ENCODE measurements at regions not wholly inside any gene's neighbourhood (a gene's known extent, or its start where the extent isn't known, plus 50 kb on each side); places are given as distances from the start of the nearest gene placed in this dataset.

DNA sequence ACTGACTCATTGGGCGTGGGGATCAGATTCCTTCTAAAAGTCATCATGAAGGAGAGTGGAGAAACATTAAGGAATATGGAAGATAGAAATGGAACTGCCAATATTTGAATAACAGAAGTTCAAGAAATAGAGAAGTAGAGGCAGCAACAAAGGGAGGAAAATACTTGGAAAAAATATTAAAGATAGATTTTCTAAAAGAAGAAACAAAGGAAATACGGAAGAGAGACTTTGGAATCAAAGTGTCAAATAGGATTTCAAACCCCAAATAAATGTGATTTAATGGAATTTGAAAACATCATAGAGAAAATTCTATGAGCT, 605.1 kb upstream of the KLF4 start:
- Histone ChIP-seq H4K5ac (ENCODE audit: insufficient read length, low read depth, low read length) (no peak overlapping the region), H3T11ph (ENCODE audit: low read length) (no peak overlapping the region), H3K79me1 (ENCODE audit: insufficient read depth, low read depth, low read length, poor library complexity, severe bottlenecking) (no peaks in the 10 kb centered on the region), H2AK5ac (ENCODE audit: insufficient read length, low read length) (no peak overlapping the region), H2BK120ac (ENCODE audit: low read depth, low read length, poor library complexity, severe bottlenecking) (no peak overlapping the region), H3K79me2 (ENCODE audit: insufficient read depth, low read length) (no peaks in the 10 kb centered on the region), H3K27ac (ENCODE audit: insufficient read length, low read depth, low read length) (no peak overlapping the region), H3K56ac (ENCODE audit: insufficient read length, low read depth, low read length) (no peak overlapping the region), H2BK20ac (ENCODE audit: low read depth, low read length, poor library complexity, severe bottlenecking) (no peak overlapping the region), H2BK5ac (ENCODE audit: insufficient read length, low read length) (no peak overlapping the region), H3K23me2 (ENCODE audit: insufficient read length, low read depth, low read length, poor library complexity, severe bottlenecking) (no peaks in the 10 kb centered on the region), H4K20me1 (ENCODE audit: control insufficient read depth, insufficient read depth, insufficient read length) (no peaks in the 10 kb centered on the region), H3K4me2 (ENCODE audit: insufficient read depth, insufficient read length, low read length) (no peak overlapping the region), H3K4me1 (ENCODE audit: insufficient read depth, low read length) (peaks cover 8% of the 10 kb centered on the region; the same call in 1 of the 2 replicates), H3K27me3 (ENCODE audit: insufficient read depth, low read length) (no peaks in the 10 kb centered on the region), H4K91ac (ENCODE audit: insufficient read length, low read depth, low read length) (no peak overlapping the region), H3K9me3 (ENCODE audit: control insufficient read depth, low read depth, low read length) (peaks cover 5% of the 10 kb centered on the region), H2BK12ac (ENCODE audit: insufficient read length, low read depth, low read length) (no peak overlapping the region), H3K23ac (ENCODE audit: insufficient read length, low read depth, low read length) (no peak overlapping the region), H3K14ac (ENCODE audit: insufficient read depth, low read length) (no peak overlapping the region), H2BK15ac (ENCODE audit: low read depth, low read length) (no peak overlapping the region), H3K4ac (ENCODE audit: low read depth, low read length) (no peak overlapping the region), H3K18ac (ENCODE audit: insufficient read length, low read depth, low read length) (no peak overlapping the region), H3K9ac (ENCODE audit: extremely low read depth, insufficient read length, low read length) (no peak overlapping the region), H2AFZ (ENCODE audit: low read length) (no peak overlapping the region), H4K8ac (replicated peaks; ENCODE audit: insufficient read length, low read depth, low read length) (no peak overlapping the region)
- H3K9me3 Mint-ChIP-seq, result peaks cover 8% of the 10 kb centered on the region in 2 experiments; a peak in 4 of 5 replicates
- peaks cover 26 to 29% of the 10 kb centered on the region in 2 experiments for H3K4me1 Mint-ChIP-seq
- no CpG with 5 or more reads among the region's 2 CpGs for WGBS (ENCODE audit: extremely low coverage, insufficient read length, low lambda C conversion rate)
- peaks cover 25% of the 10 kb centered on the region for H3K27me3 Mint-ChIP-seq (ENCODE audit: low read depth)
- peaks cover 4 to 11% (median 9%) of the 10 kb centered on the region in 3 experiments; a peak in 5 of 7 replicates for H3K36me3 Mint-ChIP-seq (ENCODE audit: insufficient read depth in 1 of 3, low read depth in 3 of 3)
- TF ChIP-seq, protein P1, sequence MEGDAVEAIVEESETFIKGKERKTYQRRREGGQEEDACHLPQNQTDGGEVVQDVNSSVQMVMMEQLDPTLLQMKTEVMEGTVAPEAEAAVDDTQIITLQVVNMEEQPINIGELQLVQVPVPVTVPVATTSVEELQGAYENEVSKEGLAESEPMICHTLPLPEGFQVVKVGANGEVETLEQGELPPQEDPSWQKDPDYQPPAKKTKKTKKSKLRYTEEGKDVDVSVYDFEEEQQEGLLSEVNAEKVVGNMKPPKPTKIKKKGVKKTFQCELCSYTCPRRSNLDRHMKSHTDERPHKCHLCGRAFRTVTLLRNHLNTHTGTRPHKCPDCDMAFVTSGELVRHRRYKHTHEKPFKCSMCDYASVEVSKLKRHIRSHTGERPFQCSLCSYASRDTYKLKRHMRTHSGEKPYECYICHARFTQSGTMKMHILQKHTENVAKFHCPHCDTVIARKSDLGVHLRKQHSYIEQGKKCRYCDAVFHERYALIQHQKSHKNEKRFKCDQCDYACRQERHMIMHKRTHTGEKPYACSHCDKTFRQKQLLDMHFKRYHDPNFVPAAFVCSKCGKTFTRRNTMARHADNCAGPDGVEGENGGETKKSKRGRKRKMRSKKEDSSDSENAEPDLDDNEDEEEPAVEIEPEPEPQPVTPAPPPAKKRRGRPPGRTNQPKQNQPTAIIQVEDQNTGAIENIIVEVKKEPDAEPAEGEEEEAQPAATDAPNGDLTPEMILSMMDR (conservative IDR thresholded peaks at IDR 0.05), result no peak
- no peak overlapping the region for H3K4me3 Mint-ChIP-seq
- no peak for DNase-seq
- no peak overlapping the region for H3K27ac Mint-ChIP-seq
